HCT116 (cell line): ENCODE measurements at regions not wholly inside any gene's neighbourhood (a gene's known extent, or its start where the extent isn't known, plus 50 kb on each side); places are given as distances from the start of the nearest gene placed in this dataset.

Source experiments
- ATAC-seq: fragments of 200-7000 bp; cut with Tn5 transposase; 2 replicates; pipeline ENCODE4 v1.9.1; 2020; ENCODE audit warnings: mild to moderate bottlenecking, moderate library complexity
- BruUV-seq: library from RNA; stranded (reverse); fragments of 400-500 nt; replicated peaks from 2 replicates; lab custom pipeline; 2021; lab: Mats Ljungman, UMichigan
- CTCF ChIA-PET: fragments of 300-600 bp; sonication (Branson Sonifier 250); formaldehyde crosslinking; loops from one replicate; lab custom pipeline; 2021; ENCODE audit warnings: antibody characterized with exemption; lab: Charles Lee
- POLR2A ChIA-PET: fragments of 300-600, 350-600 bp; sonication (Branson Sonifier 250); formaldehyde crosslinking; loops from one replicate; lab custom pipeline; 2021; ENCODE audit warnings: antibody characterized with exemption; lab: Charles Lee
- RAD21 ChIA-PET, 2 experiments: fragments of 300-600 bp; sonication (Branson Sonifier 250); formaldehyde crosslinking; loops; one replicate each; lab custom pipeline; 2023; ENCODE audit warnings: low total read pairs in 2 of 2; ENCODE audit not compliant: uncharacterized antibody in 2 of 2, unreplicated experiment in 2 of 2, low non-redundant PET in 1 of 2; lab: Charles Lee
- DNase-seq: peaks from one replicate; pipeline ENCODE4 v3.0.0-alpha.2; 2010; ENCODE audit warnings: low read depth, low spot score
- H2AFZ ChIP-seq: fragments of 200-600 bp; shearing (Covaris generic), sonication (generic); 2 replicates; pipeline ENCODE4 v1.6.1; 2017; ENCODE audit warnings: low read depth, mixed run types, mixed read lengths, antibody characterized with exemption, low read length; ENCODE audit not compliant: poor library complexity, severe bottlenecking
- H3K27ac ChIP-seq: 2 replicates; pipeline ENCODE4 v1.5.1; 2012; ENCODE audit warnings: low read depth, low read length
- H3K27me3 ChIP-seq: fragments of 200-600 bp; sonication (generic); 2 replicates; pipeline ENCODE4 v1.6.1; 2016; ENCODE audit warnings: mixed run types, low read length, mixed read lengths; ENCODE audit not compliant: insufficient read depth
- H3K36me3 ChIP-seq, 2 experiments: fragments of 200-500 bp in 1 of 2; fragments of 200-600 bp in 1 of 2; sonication (Bioruptor generic) in 1 of 2; sonication (generic) in 1 of 2; 2 replicates each; pipeline versions ENCODE4 v1.5.1 to v1.6.1; 2014 to 2016; ENCODE audit warnings: low read length in 2 of 2, inconsistent platforms in 1 of 2, mixed read lengths in 1 of 2, mixed run types in 1 of 2; ENCODE audit not compliant: insufficient read depth in 2 of 2, control insufficient read depth in 1 of 2
- H3K4me1 ChIP-seq, 2 experiments: fragments of 200-600 bp in 1 of 2; sonication (generic) in 1 of 2; 2 replicates each; pipeline versions ENCODE4 v1.5.1 to v1.6.1; 2012 to 2017; ENCODE audit warnings: low read length in 2 of 2, inconsistent platforms in 1 of 2, mild to moderate bottlenecking in 1 of 2, mixed read lengths in 1 of 2, mixed run types in 1 of 2, moderate library complexity in 1 of 2; ENCODE audit not compliant: insufficient read depth in 2 of 2, control insufficient read depth in 1 of 2
- H3K4me2 ChIP-seq: fragments of 200-600 bp; sonication (generic); 2 replicates; pipeline ENCODE4 v1.6.1; 2017; ENCODE audit warnings: mixed run types, low read length, mixed read lengths
- H3K4me3 ChIP-seq, 2 experiments: fragments of 200-600 bp in 1 of 2; sonication (generic) in 1 of 2; replicated peaks in 1 of 2; 2 replicates each; pipeline ENCODE4 v1.5.1; 2011 to 2016; ENCODE audit warnings: low read length in 2 of 2, control low read depth in 1 of 2, low read depth in 1 of 2, mild to moderate bottlenecking in 1 of 2, mixed read lengths in 1 of 2, mixed run types in 1 of 2
- H3K79me2 ChIP-seq: fragments of 200-600 bp; sonication (generic); 2 replicates; pipeline ENCODE4 v1.6.1; 2017; ENCODE audit warnings: mild to moderate bottlenecking, mixed run types, low read length, moderate library complexity, mixed read lengths; ENCODE audit not compliant: insufficient read depth
- H3K9ac ChIP-seq: fragments of 200-600 bp; sonication (generic); 2 replicates; pipeline ENCODE4 v1.6.1; 2016; ENCODE audit warnings: low read length, mixed read lengths
- H3K9me2 ChIP-seq: fragments of 200-600 bp; sonication (generic), shearing (Covaris generic); 2 replicates; pipeline ENCODE4 v1.6.1; 2017; ENCODE audit warnings: mixed run types, mild to moderate bottlenecking, moderate library complexity; ENCODE audit not compliant: insufficient read depth
- H3K9me3 ChIP-seq, 2 experiments: fragments of 200-500 bp in 1 of 2; fragments of 200-600 bp in 1 of 2; sonication (Bioruptor generic) in 1 of 2; sonication (generic) in 1 of 2; 2 replicates each; pipeline ENCODE4 v1.6.1; 2014 to 2017; ENCODE audit warnings: low read length in 2 of 2, mixed read lengths in 2 of 2, inconsistent platforms in 1 of 2, low read depth in 1 of 2, mild to moderate bottlenecking in 1 of 2, mixed run types in 1 of 2, moderate library complexity in 1 of 2; ENCODE audit not compliant: control insufficient read depth in 1 of 2, insufficient read depth in 1 of 2
- H4K20me1 ChIP-seq: fragments of 200-600 bp; sonication (generic), shearing (Covaris generic); 2 replicates; pipeline ENCODE4 v1.6.1; 2017; ENCODE audit warnings: mixed run types, mild to moderate bottlenecking, moderate library complexity; ENCODE audit not compliant: insufficient read depth
- ATF3 ChIP-seq: IDR thresholded peaks from 2 replicates; pipeline ENCODE4 v1.6.1; 2012
- CEBPB ChIP-seq: IDR thresholded peaks from 2 replicates; pipeline ENCODE4 v1.6.1; 2012; ENCODE audit warnings: low read depth
- CTCF ChIP-seq, 3 experiments: fragments of 200-600 bp in 1 of 3; sonication (generic) in 1 of 3; IDR thresholded peaks in 2 of 3; conservative IDR thresholded peaks in 1 of 3; 2 replicates each; pipeline ENCODE4 v1.5.1; 2012 to 2017; ENCODE audit warnings: low read depth in 2 of 3, low read length in 2 of 3, antibody characterized with exemption in 1 of 3, borderline replicate concordance in 1 of 3, control low read depth in 1 of 3, mild to moderate bottlenecking in 1 of 3, mixed read lengths in 1 of 3, mixed run types in 1 of 3, moderate library complexity in 1 of 3; ENCODE audit not compliant: insufficient read depth in 1 of 3
- EGR1 ChIP-seq: IDR thresholded peaks from 2 replicates; pipeline ENCODE4 v1.6.1; 2012; ENCODE audit warnings: low read depth
- EZH2 ChIP-seq: fragments of 200-600 bp; sonication (generic); IDR thresholded peaks from 2 replicates; pipeline ENCODE4 v1.6.1; 2017; ENCODE audit warnings: antibody characterized with exemption, mixed run types
- JUND ChIP-seq: IDR thresholded peaks from 2 replicates; pipeline ENCODE4 v1.6.1; 2012
- REST ChIP-seq: IDR thresholded peaks from 2 replicates; pipeline ENCODE4 v1.6.1; 2012; ENCODE audit warnings: low read depth
- SP1 ChIP-seq: IDR thresholded peaks from 2 replicates; pipeline ENCODE4 v1.6.1; 2012; ENCODE audit warnings: low read depth
- SRF ChIP-seq: IDR thresholded peaks from 2 replicates; pipeline ENCODE4 v1.6.1; 2012; ENCODE audit warnings: low read depth
- YY1 ChIP-seq: IDR thresholded peaks from 2 replicates; pipeline ENCODE4 v1.6.1; 2011; ENCODE audit warnings: low read length, low read depth, moderate library complexity, mild to moderate bottlenecking; ENCODE audit not compliant: insufficient replicate concordance; ENCODE audit errors: extremely low read depth
- intact Hi-C: fragments of 100-400 bp; cut with micrococcal nuclease; formaldehyde crosslinking; loops from 2 replicates; pipeline ENCODE4 v1.10.0; 2022
- TF ChIP-seq, protein P1 (sequence below): IDR thresholded peaks from 2 replicates; pipeline ENCODE4 v1.6.1; 2011; ENCODE audit warnings: mild to moderate bottlenecking, low read length, moderate library complexity; ENCODE audit not compliant: insufficient replicate concordance; ENCODE audit errors: extremely low read depth

DNA sequence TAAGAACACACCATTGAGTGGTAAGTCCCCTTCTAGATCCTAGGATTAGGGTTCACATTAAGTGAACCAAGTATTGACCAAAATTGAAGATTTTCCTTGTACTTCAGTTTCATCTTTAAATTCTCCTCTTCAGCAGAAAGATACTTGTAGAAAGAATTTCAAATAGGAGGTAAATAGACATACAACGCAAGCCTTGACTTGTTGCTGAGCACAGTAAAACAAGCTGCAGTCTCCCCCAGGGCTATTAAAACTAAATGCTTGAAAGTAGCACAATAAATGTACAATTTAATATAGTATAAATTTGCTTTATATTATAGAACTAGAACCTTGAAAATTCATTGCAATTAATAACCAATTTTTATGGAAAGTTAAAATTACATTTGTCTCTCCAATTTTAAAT is 170.1 kb upstream of the TARS1 start:
- CTCF ChIA-PET = interaction anchor here (2.6 kb wide), 1 partner anchor 26 kb away, joined by 9 read pairs; no protein-coding TSS in a partner anchor

DNA sequence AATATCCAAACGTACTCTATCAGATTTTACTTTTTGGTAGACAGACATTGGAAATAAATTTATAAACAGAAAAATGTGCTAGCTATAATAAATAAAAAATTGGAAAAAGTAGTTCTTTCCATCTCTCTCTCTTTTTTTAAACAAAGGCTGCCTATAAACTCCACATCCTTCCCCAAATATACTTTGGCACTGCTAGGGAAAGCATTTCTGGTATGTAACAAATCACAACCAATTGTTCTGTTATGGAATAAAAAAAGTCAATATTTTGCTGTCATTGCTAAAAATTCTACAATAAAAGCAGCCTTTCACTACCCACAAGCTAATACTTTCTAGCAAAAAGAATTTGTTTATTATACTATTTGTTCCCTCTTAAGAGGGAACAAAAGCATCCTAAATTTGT is 169.2 kb upstream of the TARS1 start:
- DNase-seq (no peak), ATAC-seq (no peak)
- intact Hi-C loops = no loop called here
- Histone ChIP-seq H3K9ac (no peak overlapping the region), H3K4me3 (no peak overlapping the region), H3K79me2 (no peaks in the 10 kb centered on the region), H3K36me3 (no peaks in the 10 kb centered on the region), H3K4me2 (no peak overlapping the region), H3K27me3 (no peaks in the 10 kb centered on the region), H3K9me3 (no peaks in the 10 kb centered on the region), H4K20me1 (no peaks in the 10 kb centered on the region), H3K4me1 (peaks cover 0 to 12% of the 10 kb centered on the region in 2 experiments; a peak in 2 of 4 replicates), H3K9me2 (no peaks in the 10 kb centered on the region), H3K27ac (no peak overlapping the region), H2AFZ (no peak overlapping the region)
- ChIA-PET CTCF (interaction anchor here (2.6 kb wide), 1 partner anchor 25 kb away, joined by 9 read pairs; no protein-coding TSS in a partner anchor), RAD21 (no interaction called here), POLR2A (no interaction called here)
- BruUV-seq = no TSS peak
- TF ChIP-seq YY1 (no peak), SP1 (no peak), CEBPB (no peak), EZH2 (no peak), SRF (no peak), REST (no peak), CTCF (IDR thresholded peaks at IDR 0.05 in 2 of 3, conservative IDR thresholded peaks at IDR 0.05 in 1 of 3; ENCODE audit: borderline replicate concordance in 1 of 3, insufficient read depth in 1 of 3, low read depth in 2 of 3, low read length in 2 of 3) (no peak)

More for the DNA sequence above, 170.1 kb upstream of the TARS1 start:
- Histone ChIP-seq H2AFZ (no peak overlapping the region), H3K9me3 (no peaks in the 10 kb centered on the region), H4K20me1 (no peaks in the 10 kb centered on the region), H3K36me3 (no peaks in the 10 kb centered on the region), H3K27me3 (no peaks in the 10 kb centered on the region), H3K9me2 (no peaks in the 10 kb centered on the region), H3K4me1 (peaks cover 0 to 12% of the 10 kb centered on the region in 2 experiments; a peak in 2 of 4 replicates), H3K9ac (no peak overlapping the region), H3K4me2 (no peak overlapping the region), H3K79me2 (no peaks in the 10 kb centered on the region), H3K27ac (no peak overlapping the region), H3K4me3 (no peak overlapping the region)
- ChIA-PET POLR2A (no interaction called here), RAD21 (no interaction called here)
- BruUV-seq = no TSS peak
- DNase-seq (no peak), ATAC-seq (no peak)
- TF ChIP-seq CEBPB (no peak), ATF3 (no peak), JUND (no peak), SRF (no peak), EGR1 (no peak), EZH2 (no peak)
- TF ChIP-seq, protein P1, sequence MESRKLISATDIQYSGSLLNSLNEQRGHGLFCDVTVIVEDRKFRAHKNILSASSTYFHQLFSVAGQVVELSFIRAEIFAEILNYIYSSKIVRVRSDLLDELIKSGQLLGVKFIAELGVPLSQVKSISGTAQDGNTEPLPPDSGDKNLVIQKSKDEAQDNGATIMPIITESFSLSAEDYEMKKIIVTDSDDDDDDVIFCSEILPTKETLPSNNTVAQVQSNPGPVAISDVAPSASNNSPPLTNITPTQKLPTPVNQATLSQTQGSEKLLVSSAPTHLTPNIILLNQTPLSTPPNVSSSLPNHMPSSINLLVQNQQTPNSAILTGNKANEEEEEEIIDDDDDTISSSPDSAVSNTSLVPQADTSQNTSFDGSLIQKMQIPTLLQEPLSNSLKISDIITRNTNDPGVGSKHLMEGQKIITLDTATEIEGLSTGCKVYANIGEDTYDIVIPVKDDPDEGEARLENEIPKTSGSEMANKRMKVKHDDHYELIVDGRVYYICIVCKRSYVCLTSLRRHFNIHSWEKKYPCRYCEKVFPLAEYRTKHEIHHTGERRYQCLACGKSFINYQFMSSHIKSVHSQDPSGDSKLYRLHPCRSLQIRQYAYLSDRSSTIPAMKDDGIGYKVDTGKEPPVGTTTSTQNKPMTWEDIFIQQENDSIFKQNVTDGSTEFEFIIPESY = no peak
- intact Hi-C loops = no loop called here
